ENCODE measurements at regions not wholly inside any gene's neighbourhood (a gene's known extent, or its start where the extent isn't known, plus 50 kb on each side); places are given as distances from the start of the nearest gene placed in this dataset.

GRCh38 chr2:157172239-157172638 is 85.3 kb upstream of the GALNT5 start:
- H3K27ac Mint-ChIP-seq (ENCODE audit: unreplicated experiment), result no peak overlapping the region
- intact Hi-C loops (cut with micrococcal nuclease; ENCODE audit: unreplicated experiment), result no loop called here
- no peaks in the 10 kb centered on the region for H3K27me3 Mint-ChIP-seq (ENCODE audit: unreplicated experiment)
- peaks cover 12% of the 10 kb centered on the region for H3K4me1 Mint-ChIP-seq (ENCODE audit: low read depth, unreplicated experiment)
- CTCF ChIA-PET, result no interaction called here
- no TSS peak for BruUV-seq (replicated peaks)
- no peaks in the 10 kb centered on the region for H3K36me3 Mint-ChIP-seq (ENCODE audit: insufficient read depth, unreplicated experiment)
- H3K9me3 Mint-ChIP-seq (ENCODE audit: low read depth, unreplicated experiment), result peaks cover 5% of the 10 kb centered on the region
- H3K4me3 Mint-ChIP-seq (ENCODE audit: low read depth, unreplicated experiment), result no peak overlapping the region
- DNase-seq, result no peak
- TF ChIP-seq CTCF (IDR thresholded peaks at IDR 0.05; ENCODE audit: unreplicated experiment), result no peak

GRCh38 chr2:157172866-157173578 is 84.5 kb upstream of the GALNT5 start:
- Mint-ChIP-seq H3K27ac (ENCODE audit: unreplicated experiment) (no peak overlapping the region), H3K36me3 (ENCODE audit: insufficient read depth, unreplicated experiment) (no peaks in the 10 kb centered on the region), H3K27me3 (ENCODE audit: unreplicated experiment) (no peaks in the 10 kb centered on the region), H3K4me1 (ENCODE audit: low read depth, unreplicated experiment) (peaks cover 12% of the 10 kb centered on the region), H3K4me3 (ENCODE audit: low read depth, unreplicated experiment) (no peak overlapping the region), H3K9me3 (ENCODE audit: low read depth, unreplicated experiment) (peaks cover 5% of the 10 kb centered on the region)
- CTCF ChIA-PET, result no interaction called here
- no TSS peak for BruUV-seq (replicated peaks)
- no peak for DNase-seq
- no peak for TF ChIP-seq CTCF (IDR thresholded peaks at IDR 0.05; ENCODE audit: unreplicated experiment)
- intact Hi-C loops (cut with micrococcal nuclease; ENCODE audit: unreplicated experiment), result no loop called here

- TF ChIP-seq CTCF (IDR thresholded peaks at IDR 0.05; ENCODE audit: unreplicated experiment), result no peak
- H3K4me3 Mint-ChIP-seq (ENCODE audit: low read depth, unreplicated experiment), result no peak overlapping the region
- no TSS peak for BruUV-seq (replicated peaks)
- H3K27me3 Mint-ChIP-seq (ENCODE audit: unreplicated experiment), result no peaks in the 10 kb centered on the region
- H3K36me3 Mint-ChIP-seq (ENCODE audit: insufficient read depth, unreplicated experiment), result no peaks in the 10 kb centered on the region
- peaks cover 6% of the 10 kb centered on the region for H3K9me3 Mint-ChIP-seq (ENCODE audit: low read depth, unreplicated experiment)
- H3K27ac Mint-ChIP-seq (ENCODE audit: unreplicated experiment), result peak overlapping the region; percentile 60
- intact Hi-C loops (cut with micrococcal nuclease; ENCODE audit: unreplicated experiment), result no loop called here
- peaks cover 12% of the 10 kb centered on the region for H3K4me1 Mint-ChIP-seq (ENCODE audit: low read depth, unreplicated experiment)
- DNase-seq, result peak; percentile 6
- CTCF ChIA-PET, result no interaction called here
Measured at GRCh38 chr2:157173740-157174184, 83.7 kb upstream of the GALNT5 start.

GRCh38 chr2:157174321-157174720 is 83.2 kb upstream of the GALNT5 start:
- no peak for DNase-seq
- CTCF ChIA-PET, result no interaction called here
- Mint-ChIP-seq H3K27ac (ENCODE audit: unreplicated experiment) (peak overlapping the region; percentile 60), H3K9me3 (ENCODE audit: low read depth, unreplicated experiment) (peaks cover 8% of the 10 kb centered on the region), H3K4me1 (ENCODE audit: low read depth, unreplicated experiment) (peaks cover 12% of the 10 kb centered on the region), H3K36me3 (ENCODE audit: insufficient read depth, unreplicated experiment) (no peaks in the 10 kb centered on the region), H3K4me3 (ENCODE audit: low read depth, unreplicated experiment) (no peak overlapping the region), H3K27me3 (ENCODE audit: unreplicated experiment) (no peaks in the 10 kb centered on the region)
- TF ChIP-seq CTCF (IDR thresholded peaks at IDR 0.05; ENCODE audit: unreplicated experiment), result no peak
- intact Hi-C loops (cut with micrococcal nuclease; ENCODE audit: unreplicated experiment), result no loop called here
- no TSS peak for BruUV-seq (replicated peaks)
